Fibroblast of the conjunctiva (primary cell): ENCODE measurements at regions not wholly inside any gene's neighbourhood (a gene's known extent, or its start where the extent isn't known, plus 50 kb on each side); places are given as distances from the start of the nearest gene placed in this dataset.
A peak's percentile ranks its signal among the peaks of the same experiment; 100 is the strongest.

Experiments
- DNase-seq: peaks from one replicate; pipeline ENCODE4 v3.0.0-alpha.2; 2010; ENCODE audit warnings: low read depth

- no peak for DNase-seq
Measured at GRCh38 chr2:151083856-151084795, 177.5 kb downstream of the RBM43 start.

GRCh38 chr2:151078889-151079288, 182.8 kb downstream of the RBM43 start:
- DNase-seq = no peak

- DNase-seq = no peak
Measured at GRCh38 chr2:151071906-151072305, 189.8 kb downstream of the RBM43 start.

- DNase-seq = peak; percentile 35
Measured at GRCh38 chr2:151071382-151071781, 190.3 kb downstream of the RBM43 start.

GRCh38 chr2:151070253-151070652, 191.4 kb downstream of the RBM43 start:
- no peak for DNase-seq

- DNase-seq = no peak
Measured at GRCh38 chr2:151067658-151068369, 193.8 kb downstream of the RBM43 start.

- DNase-seq = no peak
Measured at GRCh38 chr2:151063271-151063670, 198.4 kb downstream of the RBM43 start.

GRCh38 chr2:151060287-151060686, 201.4 kb downstream of the RBM43 start:
- no peak for DNase-seq

GRCh38 chr2:151056870-151057269, 204.8 kb downstream of the RBM43 start:
- no peak for DNase-seq

- no peak for DNase-seq
Measured at GRCh38 chr2:151053661-151053990, 208.0 kb downstream of the RBM43 start.

- DNase-seq = no peak
Measured at GRCh38 chr2:151052850-151053660, 208.6 kb downstream of the RBM43 start.

GRCh38 chr2:151051574-151052220, 210.0 kb downstream of the RBM43 start:
- DNase-seq = peak; percentile 46

- no peak for DNase-seq
Measured at GRCh38 chr2:151049746-151050145, 211.9 kb downstream of the RBM43 start.

- DNase-seq = no peak
Measured at GRCh38 chr2:151048331-151049054, 213.2 kb downstream of the RBM43 start.

GRCh38 chr2:151043484-151043883, 218.2 kb downstream of the RBM43 start:
- DNase-seq = no peak

GRCh38 chr2:151042964-151043363, 218.7 kb downstream of the RBM43 start:
- DNase-seq = no peak

- no peak for DNase-seq
Measured at GRCh38 chr2:151040039-151040438, 221.6 kb downstream of the RBM43 start.

- no peak for DNase-seq
Measured at GRCh38 chr2:151038516-151038915, 223.1 kb downstream of the RBM43 start.

- no peak for DNase-seq
Measured at GRCh38 chr2:151037434-151037833, 224.2 kb downstream of the RBM43 start.

- DNase-seq = no peak
Measured at GRCh38 chr2:151033271-151034248, 228.1 kb downstream of the RBM43 start.
